Type B pancreatic cell (in vitro differentiated cells): ENCODE measurements at regions not wholly inside any gene's neighbourhood (a gene's known extent, or its start where the extent isn't known, plus 50 kb on each side); places are given as distances from the start of the nearest gene placed in this dataset.

Experiments used
- DNase-seq: peaks from one replicate; pipeline ENCODE4 v3.0.0; 2021; ENCODE audit warnings: mixed read lengths; ENCODE audit not compliant: unreplicated experiment; ENCODE audit errors: extremely low spot score
- H3K27ac Mint-ChIP-seq: 2 replicates; pipeline ENCODE4 v1.8.0; 2021; ENCODE audit warnings: mild to moderate bottlenecking, mixed read lengths
- H3K27me3 Mint-ChIP-seq: 2 replicates; pipeline ENCODE4 v1.8.0; 2021; ENCODE audit warnings: mixed read lengths
- H3K36me3 Mint-ChIP-seq: 2 replicates; pipeline ENCODE4 v1.8.0; 2021; ENCODE audit warnings: mixed read lengths
- H3K4me1 Mint-ChIP-seq: one replicate; pipeline ENCODE4 v1.8.0; 2021; ENCODE audit warnings: mixed read lengths; ENCODE audit not compliant: unreplicated experiment
- H3K4me3 Mint-ChIP-seq: 2 replicates; pipeline ENCODE4 v1.8.0; 2021; ENCODE audit warnings: mild to moderate bottlenecking, mixed read lengths
- H3K9me3 Mint-ChIP-seq: 2 replicates; pipeline ENCODE4 v1.8.0; 2021; ENCODE audit warnings: mixed read lengths
- TF ChIP-seq, protein P1 (sequence below): fragments of 200-600 bp; sonication (generic); conservative IDR thresholded peaks from 2 replicates; pipeline ENCODE4 v1.5.0; 2021; ENCODE audit warnings: antibody characterized with exemption, mild to moderate bottlenecking

DNA sequence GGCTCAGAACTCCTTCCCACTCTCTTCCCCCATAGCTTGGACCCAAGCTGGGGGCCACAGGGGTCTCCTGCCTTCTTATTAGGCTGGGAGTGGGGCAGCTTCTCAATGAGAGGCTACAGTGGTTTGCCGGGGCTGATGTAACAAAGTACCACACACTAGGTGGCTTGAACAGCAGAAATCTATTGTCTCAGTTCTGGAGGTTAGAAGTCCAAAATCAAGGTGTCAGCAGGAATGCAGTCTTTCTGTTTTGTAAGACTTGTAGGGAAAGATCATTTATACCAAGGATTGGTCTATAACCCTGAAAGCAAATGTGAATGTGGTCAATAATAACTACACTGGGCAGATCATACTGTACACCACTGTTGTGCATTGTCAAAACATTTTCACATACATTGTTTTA lies 124.5 kb upstream of the ARHGAP5 start:
- DNase-seq, result no peak
- no peaks in the 10 kb centered on the region for H3K27me3 Mint-ChIP-seq
- peaks cover under 1% of the 10 kb centered on the region for H3K9me3 Mint-ChIP-seq
- peaks cover 36% of the 10 kb centered on the region for H3K4me1 Mint-ChIP-seq
- no peak overlapping the region for H3K4me3 Mint-ChIP-seq
- H3K27ac Mint-ChIP-seq, result no peak overlapping the region
- TF ChIP-seq, protein P1, sequence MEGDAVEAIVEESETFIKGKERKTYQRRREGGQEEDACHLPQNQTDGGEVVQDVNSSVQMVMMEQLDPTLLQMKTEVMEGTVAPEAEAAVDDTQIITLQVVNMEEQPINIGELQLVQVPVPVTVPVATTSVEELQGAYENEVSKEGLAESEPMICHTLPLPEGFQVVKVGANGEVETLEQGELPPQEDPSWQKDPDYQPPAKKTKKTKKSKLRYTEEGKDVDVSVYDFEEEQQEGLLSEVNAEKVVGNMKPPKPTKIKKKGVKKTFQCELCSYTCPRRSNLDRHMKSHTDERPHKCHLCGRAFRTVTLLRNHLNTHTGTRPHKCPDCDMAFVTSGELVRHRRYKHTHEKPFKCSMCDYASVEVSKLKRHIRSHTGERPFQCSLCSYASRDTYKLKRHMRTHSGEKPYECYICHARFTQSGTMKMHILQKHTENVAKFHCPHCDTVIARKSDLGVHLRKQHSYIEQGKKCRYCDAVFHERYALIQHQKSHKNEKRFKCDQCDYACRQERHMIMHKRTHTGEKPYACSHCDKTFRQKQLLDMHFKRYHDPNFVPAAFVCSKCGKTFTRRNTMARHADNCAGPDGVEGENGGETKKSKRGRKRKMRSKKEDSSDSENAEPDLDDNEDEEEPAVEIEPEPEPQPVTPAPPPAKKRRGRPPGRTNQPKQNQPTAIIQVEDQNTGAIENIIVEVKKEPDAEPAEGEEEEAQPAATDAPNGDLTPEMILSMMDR, result no peak
- no peaks in the 10 kb centered on the region for H3K36me3 Mint-ChIP-seq

GRCh38 chr14:31953210-31953609 lies 123.9 kb upstream of the ARHGAP5 start:
- no peak for DNase-seq
- Mint-ChIP-seq H3K4me1 (peaks cover 32% of the 10 kb centered on the region), H3K4me3 (no peak overlapping the region), H3K36me3 (no peaks in the 10 kb centered on the region), H3K27ac (no peak overlapping the region), H3K9me3 (peaks cover 4% of the 10 kb centered on the region), H3K27me3 (no peaks in the 10 kb centered on the region)
- TF ChIP-seq, protein P1, result no peak

DNA sequence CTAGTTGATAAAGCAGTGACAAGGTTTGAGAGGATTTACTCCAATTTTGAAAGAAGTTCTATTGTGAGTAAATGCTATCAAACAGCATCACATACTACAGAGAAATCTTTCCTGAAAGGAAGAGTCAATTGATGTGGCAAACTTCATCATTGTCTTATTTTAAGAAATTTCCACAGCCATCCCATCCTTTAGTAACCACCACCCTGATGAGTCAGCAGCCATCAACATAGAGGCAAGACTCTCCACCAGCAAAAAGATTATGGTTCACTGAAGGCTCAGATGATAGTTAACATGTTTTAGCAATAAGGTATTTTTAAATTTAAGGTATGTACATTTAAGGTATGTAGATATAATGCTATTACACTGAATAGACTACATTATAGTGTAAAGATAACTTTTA lies 122.1 kb upstream of the ARHGAP5 start:
- Mint-ChIP-seq H3K27ac (no peak overlapping the region), H3K9me3 (peaks cover 4% of the 10 kb centered on the region), H3K27me3 (no peaks in the 10 kb centered on the region), H3K36me3 (no peaks in the 10 kb centered on the region), H3K4me3 (no peak overlapping the region), H3K4me1 (peaks cover 25% of the 10 kb centered on the region)
- TF ChIP-seq, protein P1, result no peak
- DNase-seq, result no peak

GRCh38 chr14:31955936-31956579 lies 121.0 kb upstream of the ARHGAP5 start:
- Mint-ChIP-seq H3K4me3 (no peak overlapping the region), H3K36me3 (no peaks in the 10 kb centered on the region), H3K9me3 (peaks cover 4% of the 10 kb centered on the region), H3K27me3 (no peaks in the 10 kb centered on the region), H3K27ac (no peak overlapping the region), H3K4me1 (peaks cover 15% of the 10 kb centered on the region)
- TF ChIP-seq, protein P1, result no peak
- no peak for DNase-seq

GRCh38 chr14:31957565-31957964 lies 119.5 kb upstream of the ARHGAP5 start:
- TF ChIP-seq, protein P1, result no peak
- no peaks in the 10 kb centered on the region for H3K27me3 Mint-ChIP-seq
- H3K4me3 Mint-ChIP-seq, result no peak overlapping the region
- no peak for DNase-seq
- no peaks in the 10 kb centered on the region for H3K36me3 Mint-ChIP-seq
- H3K9me3 Mint-ChIP-seq, result peaks cover 10% of the 10 kb centered on the region
- H3K27ac Mint-ChIP-seq, result no peak overlapping the region
- peaks cover 12% of the 10 kb centered on the region for H3K4me1 Mint-ChIP-seq

DNA sequence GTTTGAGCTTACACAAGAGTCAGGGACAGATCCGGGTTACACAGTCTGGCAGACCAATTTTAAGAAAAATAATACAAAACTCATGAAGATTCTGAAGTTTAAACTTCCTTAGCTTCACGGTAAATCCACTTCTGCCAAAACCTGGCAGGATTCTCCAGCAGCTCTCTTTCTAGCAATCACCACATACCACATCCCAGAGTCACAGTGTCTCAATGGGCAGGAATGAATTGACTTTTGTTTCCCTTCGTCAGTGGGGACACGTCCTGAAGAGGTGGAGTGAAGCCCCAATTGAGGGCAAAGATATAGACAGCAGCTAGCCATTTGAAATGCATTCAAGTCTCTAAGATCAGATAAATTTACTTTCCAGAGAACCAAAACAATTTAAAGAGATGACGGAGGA lies 117.1 kb upstream of the ARHGAP5 start:
- Mint-ChIP-seq H3K27me3 (no peaks in the 10 kb centered on the region), H3K27ac (no peak overlapping the region), H3K4me1 (peaks cover 12% of the 10 kb centered on the region), H3K4me3 (no peak overlapping the region), H3K9me3 (peaks cover 10% of the 10 kb centered on the region), H3K36me3 (no peaks in the 10 kb centered on the region)
- TF ChIP-seq, protein P1, result no peak
- DNase-seq, result no peak
